Bronchial epithelial cell (primary cell): ENCODE measurements at regions not wholly inside any gene's neighbourhood (a gene's known extent, or its start where the extent isn't known, plus 50 kb on each side); places are given as distances from the start of the nearest gene placed in this dataset.

Source experiments
- DNase-seq: peaks from one replicate; pipeline ENCODE4 v3.0.0-alpha.2; 2010; ENCODE audit warnings: low read depth
- FAIRE-seq: peaks from 2 replicates; lab custom pipeline; 2011; peaks lifted over from hg19 to GRCh38; lab: Jason Lieb, UNC
- H3K27me3 ChIP-seq: 2 replicates; pipeline ENCODE4 v1.5.1; 2011; ENCODE audit warnings: low read length; ENCODE audit not compliant: control insufficient read depth, insufficient read depth
- H3K36me3 ChIP-seq: 2 replicates; pipeline ENCODE4 v1.5.1; 2011; ENCODE audit warnings: low read length; ENCODE audit not compliant: control insufficient read depth, insufficient read depth
- H3K4me3 ChIP-seq: 2 replicates; pipeline ENCODE4 v1.5.1; 2011; ENCODE audit warnings: mild to moderate bottlenecking, low read depth, low read length, control low read depth
- CTCF ChIP-seq: IDR thresholded peaks from 2 replicates; pipeline ENCODE4 v1.5.1; 2011; ENCODE audit warnings: mild to moderate bottlenecking, moderate library complexity, low read length, control low read depth, inconsistent platforms; ENCODE audit not compliant: insufficient read depth, severe bottlenecking

- no peak for FAIRE-seq
- DNase-seq, result no peak
These were observed 232.6 kb upstream of the SRRM4 start for GRCh38 chr12:118748478-118749380.

GRCh38 chr12:118749646-118750045, 231.7 kb upstream of the SRRM4 start:
- FAIRE-seq (no peak), DNase-seq (no peak)
- Histone ChIP-seq H3K36me3 (no peaks in the 10 kb centered on the region), H3K4me3 (no peak overlapping the region), H3K27me3 (no peaks in the 10 kb centered on the region)
- no peak for TF ChIP-seq CTCF

More at GRCh38 chr12:118748478-118749380, 232.6 kb upstream of the SRRM4 start:
- no peaks in the 10 kb centered on the region for H3K27me3 ChIP-seq
- no peaks in the 10 kb centered on the region for H3K36me3 ChIP-seq
- TF ChIP-seq CTCF, result no peak
- H3K4me3 ChIP-seq, result no peak overlapping the region

GRCh38 chr12:118750666-118751065, 230.7 kb upstream of the SRRM4 start:
- DNase-seq (no peak), FAIRE-seq (no peak)
- no peaks in the 10 kb centered on the region for H3K27me3 ChIP-seq
- no peak for TF ChIP-seq CTCF
- no peak overlapping the region for H3K4me3 ChIP-seq
- no peaks in the 10 kb centered on the region for H3K36me3 ChIP-seq

GRCh38 chr12:118751355-118751754, 230.0 kb upstream of the SRRM4 start:
- H3K36me3 ChIP-seq, result no peaks in the 10 kb centered on the region
- DNase-seq, result no peak
- H3K27me3 ChIP-seq, result no peaks in the 10 kb centered on the region
- no peak for TF ChIP-seq CTCF
- no peak for FAIRE-seq
- no peak overlapping the region for H3K4me3 ChIP-seq

- Histone ChIP-seq H3K4me3 (no peak overlapping the region), H3K27me3 (no peaks in the 10 kb centered on the region), H3K36me3 (no peaks in the 10 kb centered on the region)
- FAIRE-seq, result no peak
- TF ChIP-seq CTCF, result no peak
- DNase-seq, result no peak
These were observed 220.7 kb upstream of the SRRM4 start for GRCh38 chr12:118760623-118761022.
